ENCODE measurements at regions not wholly inside any gene's neighbourhood (a gene's known extent, or its start where the extent isn't known, plus 50 kb on each side); places are given as distances from the start of the nearest gene placed in this dataset.

DNA sequence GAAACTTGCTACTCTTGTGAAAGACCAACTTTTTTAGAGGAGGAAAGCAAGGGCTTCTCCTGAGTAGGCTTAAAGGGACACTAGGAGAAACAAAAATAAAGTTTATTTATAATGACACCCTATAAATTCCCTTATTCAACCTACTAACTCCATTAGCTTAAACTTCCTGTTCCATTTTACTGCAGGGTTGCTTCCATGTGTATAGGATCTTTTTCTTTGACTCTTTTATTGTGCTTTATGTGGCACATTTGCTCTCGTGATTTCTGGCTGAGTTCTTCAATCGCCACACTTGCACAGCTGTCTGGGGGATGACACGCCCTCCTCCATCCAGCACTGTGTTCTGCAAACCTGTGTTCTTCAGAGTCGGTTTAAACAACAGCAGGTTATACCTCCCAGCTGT is 225.7 kb upstream of the NPVF start:
- TF ChIP-seq, protein P1, sequence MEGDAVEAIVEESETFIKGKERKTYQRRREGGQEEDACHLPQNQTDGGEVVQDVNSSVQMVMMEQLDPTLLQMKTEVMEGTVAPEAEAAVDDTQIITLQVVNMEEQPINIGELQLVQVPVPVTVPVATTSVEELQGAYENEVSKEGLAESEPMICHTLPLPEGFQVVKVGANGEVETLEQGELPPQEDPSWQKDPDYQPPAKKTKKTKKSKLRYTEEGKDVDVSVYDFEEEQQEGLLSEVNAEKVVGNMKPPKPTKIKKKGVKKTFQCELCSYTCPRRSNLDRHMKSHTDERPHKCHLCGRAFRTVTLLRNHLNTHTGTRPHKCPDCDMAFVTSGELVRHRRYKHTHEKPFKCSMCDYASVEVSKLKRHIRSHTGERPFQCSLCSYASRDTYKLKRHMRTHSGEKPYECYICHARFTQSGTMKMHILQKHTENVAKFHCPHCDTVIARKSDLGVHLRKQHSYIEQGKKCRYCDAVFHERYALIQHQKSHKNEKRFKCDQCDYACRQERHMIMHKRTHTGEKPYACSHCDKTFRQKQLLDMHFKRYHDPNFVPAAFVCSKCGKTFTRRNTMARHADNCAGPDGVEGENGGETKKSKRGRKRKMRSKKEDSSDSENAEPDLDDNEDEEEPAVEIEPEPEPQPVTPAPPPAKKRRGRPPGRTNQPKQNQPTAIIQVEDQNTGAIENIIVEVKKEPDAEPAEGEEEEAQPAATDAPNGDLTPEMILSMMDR (IDR thresholded peaks at IDR 0.05), result no peak
- H3K4me3 ChIP-seq, result no peak overlapping the region
- no peak overlapping the region for H3K27ac ChIP-seq
- no peak for DNase-seq (ENCODE audit: low spot score)

DNA sequence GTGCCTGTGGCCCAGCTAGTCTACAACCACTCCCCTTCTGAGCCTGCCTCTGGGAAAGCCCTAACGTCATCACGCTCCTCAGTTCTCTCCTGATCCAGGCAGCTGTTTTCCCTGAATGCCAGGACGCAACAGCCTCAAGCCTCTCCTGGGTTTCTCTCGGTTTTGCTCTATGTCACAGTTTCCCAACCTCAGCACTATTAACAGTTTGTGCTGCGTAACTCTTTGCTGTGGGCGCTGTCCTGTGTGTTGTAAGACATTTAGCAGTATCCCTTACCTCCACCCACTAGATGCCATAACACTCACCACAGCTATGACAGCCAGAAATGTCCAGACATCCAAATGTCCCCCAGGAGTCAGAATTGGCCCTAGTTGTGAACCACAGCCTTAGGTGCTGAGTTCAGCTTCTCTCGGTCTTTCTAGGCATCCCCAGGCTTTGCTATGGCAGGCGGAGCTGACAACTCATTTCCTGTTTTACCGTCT is 226.3 kb upstream of the NPVF start:
- TF ChIP-seq, protein P1 (IDR thresholded peaks at IDR 0.05), result no peak
- peak overlapping the region in 1 of 2 donors; percentile 46 for H3K27ac ChIP-seq
- no peak for DNase-seq (ENCODE audit: low spot score)
- no peak overlapping the region for H3K4me3 ChIP-seq

DNA sequence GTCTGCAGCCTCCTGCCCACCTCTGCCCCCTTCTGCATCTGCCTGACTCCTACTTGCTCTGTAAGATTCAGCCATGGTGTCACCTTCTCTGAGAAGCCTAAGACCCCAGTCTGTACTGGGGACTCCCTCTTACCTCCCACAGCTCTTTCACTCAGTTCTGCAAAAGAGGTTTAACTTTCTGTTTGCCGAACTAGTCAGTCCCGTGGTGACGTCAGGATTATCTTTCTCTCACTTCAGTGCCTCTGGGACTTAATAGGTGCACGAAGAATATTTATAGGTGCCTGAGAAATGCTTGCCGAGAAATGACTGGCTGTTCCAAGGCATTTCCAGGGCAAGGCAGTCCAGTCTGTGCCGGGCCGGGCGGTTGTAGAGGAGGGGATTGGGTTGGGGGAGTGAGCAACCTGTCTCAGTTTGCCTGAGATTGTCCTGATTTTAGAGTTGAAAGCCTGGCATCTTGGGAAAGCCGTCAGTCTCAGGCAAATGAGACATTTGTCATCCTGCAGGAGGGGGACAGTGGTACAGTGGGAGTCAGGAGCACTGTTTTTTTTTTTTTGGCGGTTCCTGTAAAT is 227.5 kb upstream of the NPVF start:
- DNase-seq (ENCODE audit: low spot score), result no peak
- TF ChIP-seq, protein P1 (IDR thresholded peaks at IDR 0.05), result no peak
- Histone ChIP-seq H3K27ac (peak overlapping the region in 1 of 2 donors; percentile 46), H3K4me3 (no peak overlapping the region)

DNA sequence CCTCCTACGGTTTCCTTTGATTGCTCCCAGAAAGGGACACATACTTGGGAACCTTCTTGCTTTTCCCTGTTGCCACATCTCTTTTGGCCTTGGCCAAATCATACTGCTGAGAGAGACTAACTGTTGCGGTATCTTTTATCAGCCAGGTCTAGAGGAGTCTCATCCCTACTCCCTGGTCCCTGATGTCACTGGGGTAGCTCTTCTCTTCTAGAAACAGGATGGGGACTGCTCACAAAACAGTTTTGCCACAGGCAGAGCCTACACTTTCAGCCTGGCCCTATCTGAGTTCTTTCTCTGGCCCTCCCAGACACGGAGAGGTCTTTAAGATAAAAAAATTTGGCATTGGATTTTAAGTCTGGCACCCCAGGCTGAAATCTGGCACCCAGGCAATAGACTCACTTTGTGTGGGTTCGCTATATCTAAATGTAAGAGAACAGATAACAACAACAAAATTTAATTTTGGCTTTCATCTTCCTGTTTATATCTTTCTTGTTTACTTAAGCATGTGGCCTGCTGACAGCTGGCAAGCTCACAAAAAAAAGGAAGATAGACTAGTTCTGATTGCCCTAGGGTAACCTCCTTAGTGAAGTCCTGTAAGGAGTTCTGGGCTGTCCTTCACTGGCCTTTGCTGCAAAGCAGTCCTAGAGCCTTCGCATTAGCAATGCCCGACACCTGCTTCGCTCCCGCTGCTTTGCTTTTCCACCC is 228.3 kb upstream of the NPVF start:
- Histone ChIP-seq H3K4me3 (peak overlapping the region; percentile 21), H3K27ac (peak overlapping the region; percentile 46 to 50)
- TF ChIP-seq, protein P1 (IDR thresholded peaks at IDR 0.05), result no peak
- DNase-seq (ENCODE audit: low spot score), result no peak

DNA sequence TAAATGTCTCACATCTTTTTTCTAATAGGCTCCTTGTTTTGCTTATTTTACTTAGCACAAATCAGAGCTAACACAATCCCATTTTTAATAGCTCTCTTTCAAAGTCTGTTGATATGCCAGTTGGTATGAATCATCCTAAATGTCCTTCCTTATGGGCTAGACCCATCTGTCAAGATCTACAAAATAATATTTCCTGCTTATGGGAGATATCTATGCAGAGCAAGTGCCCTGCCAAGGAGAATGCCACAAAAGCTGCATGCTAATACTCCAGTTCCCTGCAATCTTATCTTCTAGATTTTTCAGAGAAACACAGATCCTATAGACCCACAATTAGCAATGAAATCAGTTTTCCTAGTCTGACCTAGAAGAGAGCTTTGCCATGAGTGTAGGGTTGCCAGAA is 230.8 kb upstream of the NPVF start:
- DNase-seq (ENCODE audit: low spot score), result no peak
- Histone ChIP-seq H3K4me3 (no peak overlapping the region), H3K27ac (no peak overlapping the region)
- TF ChIP-seq, protein P1 (IDR thresholded peaks at IDR 0.05), result no peak

DNA sequence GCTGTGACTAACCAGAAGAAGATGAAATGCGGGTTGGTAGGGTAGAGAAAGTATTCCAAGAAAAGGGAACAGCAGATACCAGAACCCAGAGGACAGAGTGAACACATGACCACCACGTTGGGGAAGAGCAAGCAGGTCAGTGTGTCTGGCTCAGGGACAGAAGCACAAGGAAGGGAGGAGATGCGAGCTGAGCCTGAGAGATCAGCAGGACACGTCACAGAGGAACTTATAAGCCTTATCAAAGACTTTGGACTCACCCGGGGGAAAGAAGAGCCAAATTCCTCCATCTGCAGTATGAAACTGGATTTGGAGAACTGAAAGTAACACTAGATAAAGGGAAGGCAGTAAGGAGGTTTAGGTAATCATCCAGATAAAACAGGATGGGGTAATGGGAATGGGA is 232.1 kb upstream of the NPVF start:
- Histone ChIP-seq H3K27ac (no peak overlapping the region), H3K4me3 (no peak overlapping the region)
- TF ChIP-seq, protein P1 (IDR thresholded peaks at IDR 0.05), result no peak
- DNase-seq (ENCODE audit: low spot score), result no peak

DNA sequence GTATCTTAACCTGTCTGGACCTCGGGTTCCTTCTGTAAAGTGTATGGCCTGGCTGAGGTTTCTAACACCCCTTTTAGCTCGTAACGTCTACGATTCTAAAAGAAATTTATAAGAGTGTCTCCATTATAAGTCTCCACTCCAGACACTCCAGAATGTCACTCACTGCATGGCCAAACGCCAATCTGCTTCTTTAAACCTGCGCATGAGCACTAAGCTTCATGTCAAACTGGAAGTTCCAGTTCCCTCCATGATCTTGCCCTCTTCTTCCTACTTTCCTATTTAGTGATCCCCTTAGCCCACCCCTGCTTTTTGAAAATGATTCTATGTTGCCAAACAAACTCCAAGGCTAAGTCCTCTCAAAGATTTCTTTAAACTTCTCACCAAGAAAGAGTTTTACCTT is 241.4 kb upstream of the NPVF start:
- DNase-seq (ENCODE audit: low spot score), result no peak
- H3K4me3 ChIP-seq, result no peak overlapping the region
- TF ChIP-seq, protein P1 (IDR thresholded peaks at IDR 0.05), result no peak
- H3K27ac ChIP-seq, result no peak overlapping the region
